BLaER1 (cell line): ENCODE measurements at regions not wholly inside any gene's neighbourhood (a gene's known extent, or its start where the extent isn't known, plus 50 kb on each side); places are given as distances from the start of the nearest gene placed in this dataset.
"Not testable (repeated sequence)": the region's sequence is repeated elsewhere in the genome, so short reads cannot be mapped to it uniquely, and the experiment has no call there.

Experiments used
- H3K27ac ChIP-seq: shearing (Covaris generic); formaldehyde crosslinking; 2 replicates; pipeline ENCODE4 v1.8.1; 2022
- H3K27me3 ChIP-seq: shearing (Covaris generic); formaldehyde crosslinking; 2 replicates; pipeline ENCODE4 v1.8.1; 2022
- H3K36me3 ChIP-seq: shearing (Covaris generic); formaldehyde crosslinking; 2 replicates; pipeline ENCODE4 v1.8.1; 2022
- H3K4me1 ChIP-seq: shearing (Covaris generic); formaldehyde crosslinking; 2 replicates; pipeline ENCODE4 v1.8.1; 2022
- H3K4me2 ChIP-seq: shearing (Covaris generic); formaldehyde crosslinking; 2 replicates; pipeline ENCODE4 v1.8.1; 2022
- H3K4me3 ChIP-seq: shearing (Covaris generic); formaldehyde crosslinking; 2 replicates; pipeline ENCODE4 v1.8.1; 2022
- H3K9ac ChIP-seq: shearing (Covaris generic); formaldehyde crosslinking; 2 replicates; pipeline ENCODE4 v1.8.1; 2022
- H3K9me3 ChIP-seq: shearing (Covaris generic); formaldehyde crosslinking; 2 replicates; pipeline ENCODE4 v1.8.1; 2022
- H4K20me1 ChIP-seq: shearing (Covaris generic); formaldehyde crosslinking; 2 replicates; pipeline ENCODE4 v1.8.1; 2022
- Cebpa-rat ChIP-seq: shearing (Covaris generic); IDR thresholded peaks from 2 replicates; pipeline ENCODE4 v1.8.1; 2022

DNA sequence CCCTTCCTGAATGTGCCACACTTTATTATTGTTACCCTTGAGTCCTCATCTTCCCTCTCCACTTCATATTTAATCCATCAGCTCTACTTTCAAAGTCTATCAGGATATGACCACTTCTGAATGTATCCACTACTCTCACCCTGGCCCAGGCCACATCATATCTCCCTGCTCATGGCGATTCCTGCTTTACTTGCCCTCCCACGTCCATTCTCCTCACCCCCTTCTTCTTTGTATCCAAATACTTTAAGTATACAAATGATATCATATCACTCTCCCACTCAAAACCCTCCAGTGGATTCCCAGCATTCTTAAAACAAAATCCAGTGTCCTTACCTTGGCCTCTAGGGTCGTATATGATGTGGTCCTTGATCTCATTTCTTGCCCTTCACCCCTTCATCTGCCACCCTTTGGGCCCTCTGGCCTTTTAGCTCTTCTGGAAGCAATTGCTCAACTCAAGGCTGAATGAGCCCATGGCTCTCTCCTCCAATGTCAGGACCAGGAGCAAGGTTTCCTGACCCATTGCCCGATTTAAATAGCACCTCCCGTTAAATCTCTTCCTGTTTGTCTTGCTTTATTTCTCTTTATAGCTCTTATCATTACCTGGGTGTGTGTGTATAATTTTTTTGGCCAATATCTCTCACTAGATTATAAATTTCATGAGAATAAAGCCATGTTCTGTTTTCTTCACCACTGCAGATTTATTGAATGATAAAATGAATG lies 205.9 kb upstream of the ECI2 start:
- Histone ChIP-seq H3K27ac (no peak overlapping the region), H3K9me3 (no peaks in the 10 kb centered on the region), H3K27me3 (no peaks in the 10 kb centered on the region), H3K4me2 (no peak overlapping the region), H3K9ac (no peak overlapping the region), H3K4me3 (no peak overlapping the region), H4K20me1 (no peaks in the 10 kb centered on the region), H3K36me3 (no peaks in the 10 kb centered on the region), H3K4me1 (peaks cover 29% of the 10 kb centered on the region)
- TF ChIP-seq Cebpa-rat, result no peak

- Histone ChIP-seq H3K9ac (no peak overlapping the region), H3K4me2 (no peak overlapping the region), H3K27me3 (no peaks in the 10 kb centered on the region), H3K36me3 (no peaks in the 10 kb centered on the region), H3K27ac (no peak overlapping the region), H3K4me1 (peaks cover 29% of the 10 kb centered on the region), H4K20me1 (no peaks in the 10 kb centered on the region), H3K9me3 (no peaks in the 10 kb centered on the region), H3K4me3 (no peak overlapping the region)
- TF ChIP-seq Cebpa-rat, result no peak
These were observed 205.2 kb upstream of the ECI2 start for GRCh38 chr6:4340544-4340943.

GRCh38 chr6:4338884-4339283 lies 203.5 kb upstream of the ECI2 start:
- Histone ChIP-seq H3K4me3 (no peak overlapping the region), H3K4me2 (no peak overlapping the region), H3K27me3 (no peaks in the 10 kb centered on the region), H3K36me3 (no peaks in the 10 kb centered on the region), H3K4me1 (peaks cover 13% of the 10 kb centered on the region), H4K20me1 (no peaks in the 10 kb centered on the region), H3K9ac (no peak overlapping the region), H3K27ac (no peak overlapping the region), H3K9me3 (no peaks in the 10 kb centered on the region)
- TF ChIP-seq Cebpa-rat, result no peak

DNA sequence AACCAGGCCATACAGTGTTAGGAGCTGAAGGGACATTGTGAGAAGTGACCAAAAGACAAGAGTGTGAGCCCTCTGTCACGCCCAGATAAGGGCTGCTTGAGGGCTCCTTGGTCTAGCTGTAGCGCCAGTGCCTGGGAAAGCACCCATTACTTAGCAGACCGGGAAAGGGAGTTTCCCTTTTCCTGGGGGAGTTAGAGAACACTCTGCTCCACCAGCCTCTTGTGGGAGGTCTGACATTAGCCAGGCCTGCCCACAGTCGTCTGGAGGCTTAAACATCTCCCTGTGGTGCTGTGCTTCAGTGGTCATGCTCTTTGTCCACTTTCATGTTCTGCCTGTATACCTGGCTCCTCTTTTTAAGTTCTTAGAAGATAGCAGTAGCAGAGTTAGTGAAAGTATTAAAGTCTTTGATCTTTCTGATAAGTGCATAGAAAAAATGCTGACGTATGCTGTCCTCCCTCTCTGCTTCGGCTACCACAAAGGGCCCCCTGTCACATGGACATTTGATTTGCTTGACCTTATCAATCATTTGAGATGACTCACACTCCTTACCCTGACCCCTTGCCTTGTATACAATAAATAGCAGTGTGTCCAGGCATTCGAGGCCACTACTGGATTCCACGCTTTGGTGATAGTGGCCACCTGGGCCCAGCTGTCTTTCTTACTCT lies 201.5 kb upstream of the ECI2 start:
- H3K4me3 ChIP-seq, result no peak overlapping the region
- H3K36me3 ChIP-seq, result no peaks in the 10 kb centered on the region
- H3K4me1 ChIP-seq, result peaks cover 4% of the 10 kb centered on the region; the same call in 1 of the 2 replicates
- H3K27ac ChIP-seq, result no peak overlapping the region
- no peaks in the 10 kb centered on the region for H3K9me3 ChIP-seq
- TF ChIP-seq Cebpa-rat, result no peak
- no peak overlapping the region for H3K4me2 ChIP-seq
- no peaks in the 10 kb centered on the region for H4K20me1 ChIP-seq
- H3K27me3 ChIP-seq, result no peaks in the 10 kb centered on the region
- no peak overlapping the region for H3K9ac ChIP-seq

DNA sequence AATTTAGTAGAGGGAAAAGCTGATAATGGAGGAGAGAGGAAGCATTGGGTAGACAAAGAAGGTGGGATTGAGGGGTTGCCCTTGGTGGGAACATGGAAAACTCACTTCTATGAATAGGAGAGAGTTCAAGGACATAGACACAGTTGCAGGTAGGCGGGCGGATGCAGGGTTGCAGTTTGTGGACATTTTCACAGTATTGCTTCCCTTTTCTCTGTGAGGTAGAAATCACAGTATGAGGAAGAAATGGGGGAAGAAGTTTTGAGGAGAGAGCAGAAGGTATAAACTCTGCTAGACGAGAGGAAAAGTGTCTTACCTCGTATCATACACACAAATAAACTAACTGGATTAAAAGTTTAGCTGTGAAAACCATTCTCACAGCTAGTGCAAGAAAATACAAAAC lies 200.7 kb upstream of the ECI2 start:
- no peaks in the 10 kb centered on the region for H3K9me3 ChIP-seq
- no peak overlapping the region for H3K4me3 ChIP-seq
- TF ChIP-seq Cebpa-rat, result no peak
- no peaks in the 10 kb centered on the region for H3K27me3 ChIP-seq
- no peaks in the 10 kb centered on the region for H4K20me1 ChIP-seq
- H3K4me1 ChIP-seq, result peaks cover 4% of the 10 kb centered on the region; the same call in 1 of the 2 replicates
- no peak overlapping the region for H3K27ac ChIP-seq
- H3K9ac ChIP-seq, result no peak overlapping the region
- no peaks in the 10 kb centered on the region for H3K36me3 ChIP-seq
- H3K4me2 ChIP-seq, result no peak overlapping the region

- not testable (repeated sequence) for H3K9ac ChIP-seq, H3K4me2 ChIP-seq, H3K27me3 ChIP-seq, H3K27ac ChIP-seq, H4K20me1 ChIP-seq, H3K4me3 ChIP-seq, H3K36me3 ChIP-seq, H3K4me1 ChIP-seq, H3K9me3 ChIP-seq
These were observed 198.9 kb upstream of the ECI2 start for GRCh38 chr6:4334158-4334740.

GRCh38 chr6:4327841-4328240 lies 192.5 kb upstream of the ECI2 start:
- no peak overlapping the region for H3K4me3 ChIP-seq
- no peaks in the 10 kb centered on the region for H4K20me1 ChIP-seq
- H3K27ac ChIP-seq, result no peak overlapping the region
- no peak for TF ChIP-seq Cebpa-rat
- H3K9ac ChIP-seq, result no peak overlapping the region
- no peaks in the 10 kb centered on the region for H3K27me3 ChIP-seq
- H3K4me2 ChIP-seq, result no peak overlapping the region
- H3K9me3 ChIP-seq, result peaks cover 6% of the 10 kb centered on the region; the same call in 1 of the 2 replicates
- no peaks in the 10 kb centered on the region for H3K4me1 ChIP-seq
- no peaks in the 10 kb centered on the region for H3K36me3 ChIP-seq

GRCh38 chr6:4324746-4325145 lies 189.4 kb upstream of the ECI2 start:
- Histone ChIP-seq H3K4me3 (no peak overlapping the region), H3K9me3 (peaks cover 6% of the 10 kb centered on the region; the same call in 1 of the 2 replicates)

DNA sequence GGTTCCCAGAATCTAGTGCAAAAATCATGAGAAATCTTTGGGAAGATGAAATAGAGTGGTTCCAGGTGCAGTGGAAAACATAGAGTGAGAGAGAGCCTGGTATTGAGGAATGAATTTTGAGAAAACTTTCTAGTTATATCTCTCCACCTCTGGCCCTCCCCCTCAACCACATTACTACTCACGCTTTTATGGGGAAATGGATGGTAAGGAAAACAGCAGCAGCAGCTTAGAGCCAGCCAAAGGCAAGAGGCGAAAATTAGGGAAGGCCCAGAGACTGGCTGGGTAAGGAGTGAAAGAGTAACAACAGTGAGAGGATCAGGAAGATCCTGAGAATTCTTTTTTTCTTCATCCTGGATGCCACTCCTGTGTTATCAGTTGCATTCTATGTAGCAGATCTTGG lies 187.9 kb upstream of the ECI2 start:
- no peaks in the 10 kb centered on the region for H4K20me1 ChIP-seq
- peaks cover 6% of the 10 kb centered on the region; the same call in 1 of the 2 replicates for H3K9me3 ChIP-seq
- no peak overlapping the region for H3K27ac ChIP-seq
- TF ChIP-seq Cebpa-rat, result no peak
- H3K36me3 ChIP-seq, result no peaks in the 10 kb centered on the region
- H3K4me1 ChIP-seq, result no peaks in the 10 kb centered on the region; the same call in 1 of the 2 replicates
- H3K27me3 ChIP-seq, result no peaks in the 10 kb centered on the region
- H3K4me2 ChIP-seq, result no peak overlapping the region
- no peak overlapping the region for H3K4me3 ChIP-seq
- no peak overlapping the region for H3K9ac ChIP-seq

More at GRCh38 chr6:4324746-4325145, 189.4 kb upstream of the ECI2 start:
- no peaks in the 10 kb centered on the region for H4K20me1 ChIP-seq
- no peak overlapping the region for H3K4me2 ChIP-seq
- H3K9ac ChIP-seq, result no peak overlapping the region
- no peaks in the 10 kb centered on the region for H3K4me1 ChIP-seq
- H3K36me3 ChIP-seq, result no peaks in the 10 kb centered on the region
- H3K27me3 ChIP-seq, result no peaks in the 10 kb centered on the region
- TF ChIP-seq Cebpa-rat, result no peak
- H3K27ac ChIP-seq, result no peak overlapping the region

DNA sequence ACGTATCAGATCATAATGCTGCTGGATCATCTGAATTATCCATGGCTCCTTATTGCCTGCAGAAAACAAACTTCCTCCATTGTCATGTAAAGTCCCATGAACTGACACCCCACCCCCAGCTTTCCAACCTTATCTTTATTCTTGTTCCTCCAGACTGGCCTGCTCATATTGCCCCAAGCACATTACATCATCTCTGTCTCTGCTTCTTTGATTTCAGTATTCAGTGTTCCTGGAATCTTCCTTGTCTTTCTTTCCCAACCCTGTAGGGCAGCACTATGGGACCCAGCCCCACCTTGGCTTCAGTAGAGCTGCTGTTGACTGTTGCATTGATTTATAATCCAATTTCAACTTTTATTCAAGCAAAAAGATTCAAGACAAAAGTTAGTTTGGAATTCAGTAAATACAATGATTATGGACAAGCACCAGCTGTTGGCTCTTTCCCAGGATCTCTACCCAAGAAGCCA lies 187.5 kb upstream of the ECI2 start:
- no peak overlapping the region for H3K9ac ChIP-seq
- H3K4me3 ChIP-seq, result no peak overlapping the region
- H3K4me1 ChIP-seq, result no peaks in the 10 kb centered on the region; the same call in 1 of the 2 replicates
- H4K20me1 ChIP-seq, result no peaks in the 10 kb centered on the region
- peaks cover 6% of the 10 kb centered on the region; the same call in 1 of the 2 replicates for H3K9me3 ChIP-seq
- no peaks in the 10 kb centered on the region for H3K27me3 ChIP-seq
- H3K36me3 ChIP-seq, result no peaks in the 10 kb centered on the region
- TF ChIP-seq Cebpa-rat, result no peak
- no peak overlapping the region for H3K4me2 ChIP-seq
- no peak overlapping the region for H3K27ac ChIP-seq
